ENCODE measurements at regions not wholly inside any gene's neighbourhood (a gene's known extent, or its start where the extent isn't known, plus 50 kb on each side); places are given as distances from the start of the nearest gene placed in this dataset.
A peak's percentile ranks its signal among the peaks of the same experiment; 100 is the strongest.

GRCh38 chr2:235399895-235400294, 93.9 kb upstream of the AGAP1 start:
- TF ChIP-seq, protein P1, sequence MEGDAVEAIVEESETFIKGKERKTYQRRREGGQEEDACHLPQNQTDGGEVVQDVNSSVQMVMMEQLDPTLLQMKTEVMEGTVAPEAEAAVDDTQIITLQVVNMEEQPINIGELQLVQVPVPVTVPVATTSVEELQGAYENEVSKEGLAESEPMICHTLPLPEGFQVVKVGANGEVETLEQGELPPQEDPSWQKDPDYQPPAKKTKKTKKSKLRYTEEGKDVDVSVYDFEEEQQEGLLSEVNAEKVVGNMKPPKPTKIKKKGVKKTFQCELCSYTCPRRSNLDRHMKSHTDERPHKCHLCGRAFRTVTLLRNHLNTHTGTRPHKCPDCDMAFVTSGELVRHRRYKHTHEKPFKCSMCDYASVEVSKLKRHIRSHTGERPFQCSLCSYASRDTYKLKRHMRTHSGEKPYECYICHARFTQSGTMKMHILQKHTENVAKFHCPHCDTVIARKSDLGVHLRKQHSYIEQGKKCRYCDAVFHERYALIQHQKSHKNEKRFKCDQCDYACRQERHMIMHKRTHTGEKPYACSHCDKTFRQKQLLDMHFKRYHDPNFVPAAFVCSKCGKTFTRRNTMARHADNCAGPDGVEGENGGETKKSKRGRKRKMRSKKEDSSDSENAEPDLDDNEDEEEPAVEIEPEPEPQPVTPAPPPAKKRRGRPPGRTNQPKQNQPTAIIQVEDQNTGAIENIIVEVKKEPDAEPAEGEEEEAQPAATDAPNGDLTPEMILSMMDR (IDR thresholded peaks at IDR 0.05): no peak
- no peaks in the 10 kb centered on the region for H3K9me3 ChIP-seq (ENCODE audit: control insufficient read depth, low read length)
- no peak overlapping the region for H3K9ac ChIP-seq
- H3K4me3 ChIP-seq (ENCODE audit: low read depth, low read length): no peak overlapping the region
- H3K27ac ChIP-seq: no peak overlapping the region
- no peaks in the 10 kb centered on the region for H3K36me3 ChIP-seq (ENCODE audit: control insufficient read depth, insufficient read depth, low read length)
- H3K79me2 ChIP-seq: no peaks in the 10 kb centered on the region
- no peak overlapping the region for H3K4me2 ChIP-seq (ENCODE audit: low read length)
- no peaks in the 10 kb centered on the region for H3K4me1 ChIP-seq
- no peaks in the 10 kb centered on the region for H3K27me3 ChIP-seq (ENCODE audit: control insufficient read depth, insufficient read depth, low read length)
- H2AFZ ChIP-seq: no peak overlapping the region

- Histone ChIP-seq H3K4me1 (no peaks in the 10 kb centered on the region), H3K79me2 (no peaks in the 10 kb centered on the region), H3K9ac (no peak overlapping the region), H3K27me3 (ENCODE audit: control insufficient read depth, insufficient read depth, low read length) (no peaks in the 10 kb centered on the region), H3K27ac (no peak overlapping the region), H3K36me3 (ENCODE audit: control insufficient read depth, insufficient read depth, low read length) (no peaks in the 10 kb centered on the region), H3K9me3 (ENCODE audit: control insufficient read depth, low read length) (no peaks in the 10 kb centered on the region), H2AFZ (no peak overlapping the region), H3K4me3 (ENCODE audit: low read depth, low read length) (no peak overlapping the region), H3K4me2 (ENCODE audit: low read length) (no peak overlapping the region)
- TF ChIP-seq, protein P1 (IDR thresholded peaks at IDR 0.05): no peak
Measured at GRCh38 chr2:235402422-235402821, 91.4 kb upstream of the AGAP1 start.

- Histone ChIP-seq H3K4me3 (ENCODE audit: low read depth, low read length) (no peak overlapping the region), H3K27me3 (ENCODE audit: control insufficient read depth, insufficient read depth, low read length) (no peaks in the 10 kb centered on the region), H3K79me2 (no peaks in the 10 kb centered on the region), H3K36me3 (ENCODE audit: control insufficient read depth, insufficient read depth, low read length) (no peaks in the 10 kb centered on the region), H3K9ac (no peak overlapping the region), H2AFZ (no peak overlapping the region), H3K9me3 (ENCODE audit: control insufficient read depth, low read length) (no peaks in the 10 kb centered on the region), H3K4me1 (no peaks in the 10 kb centered on the region), H3K27ac (no peak overlapping the region), H3K4me2 (ENCODE audit: low read length) (no peak overlapping the region)
- TF ChIP-seq, protein P1 (IDR thresholded peaks at IDR 0.05): no peak
Measured at GRCh38 chr2:235405612-235406361, 88.1 kb upstream of the AGAP1 start.

DNA sequence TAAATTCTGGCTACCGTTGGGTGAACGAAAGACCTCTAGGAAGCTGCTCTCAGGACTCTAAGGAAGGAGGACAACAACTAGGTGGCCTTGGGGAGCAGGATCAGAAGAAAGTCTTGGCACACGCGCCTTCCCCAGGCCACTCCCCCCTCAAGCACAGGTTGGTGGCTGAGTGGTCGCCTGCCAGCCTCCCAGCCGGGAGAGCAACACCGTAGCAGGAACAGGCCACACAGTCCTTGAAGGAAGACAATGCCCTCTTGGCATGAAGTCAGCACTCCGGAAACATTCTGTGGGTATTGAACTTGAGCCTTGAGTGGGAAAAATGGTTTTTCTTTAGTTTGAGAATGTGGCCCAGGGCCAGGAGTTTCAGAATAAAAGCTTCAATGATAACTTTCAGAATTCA, 87.4 kb upstream of the AGAP1 start:
- no peak overlapping the region for H3K4me3 ChIP-seq (ENCODE audit: low read depth, low read length)
- no peak overlapping the region for H3K27ac ChIP-seq
- H3K9ac ChIP-seq: no peak overlapping the region
- no peaks in the 10 kb centered on the region for H3K4me1 ChIP-seq
- H3K9me3 ChIP-seq (ENCODE audit: control insufficient read depth, low read length): no peaks in the 10 kb centered on the region
- H3K79me2 ChIP-seq: no peaks in the 10 kb centered on the region
- H2AFZ ChIP-seq: peak overlapping the region; percentile 22
- no peaks in the 10 kb centered on the region for H3K36me3 ChIP-seq (ENCODE audit: control insufficient read depth, insufficient read depth, low read length)
- TF ChIP-seq, protein P1 (IDR thresholded peaks at IDR 0.05): no peak
- H3K27me3 ChIP-seq (ENCODE audit: control insufficient read depth, insufficient read depth, low read length): no peaks in the 10 kb centered on the region
- H3K4me2 ChIP-seq (ENCODE audit: low read length): no peak overlapping the region

DNA sequence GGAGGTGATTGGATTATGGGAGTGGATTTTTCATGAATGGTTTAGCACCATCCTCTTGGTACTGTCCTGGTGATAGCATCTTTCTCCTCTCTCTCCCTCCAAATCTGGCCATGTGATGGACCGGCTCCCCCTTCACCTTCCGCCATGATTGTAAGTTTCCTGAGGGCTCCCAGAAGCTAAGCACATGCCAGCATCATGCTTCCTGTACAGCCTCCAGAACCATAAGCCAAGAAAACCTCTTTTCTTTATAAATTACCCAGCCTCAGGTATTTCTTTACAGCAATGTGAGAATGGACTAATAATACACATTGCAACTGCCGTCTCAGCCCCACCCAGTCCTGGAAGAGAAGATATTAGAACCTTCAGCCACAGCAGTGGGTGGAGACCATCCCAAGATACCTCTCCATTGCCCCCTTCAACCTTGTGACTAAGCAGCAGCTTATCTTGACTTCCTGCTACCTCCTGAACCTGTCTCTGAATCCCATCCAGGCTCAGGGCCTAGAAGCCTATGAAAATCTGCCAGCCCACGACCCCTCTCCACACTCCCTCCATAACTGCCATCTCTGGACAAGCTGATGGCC, 81.8 kb upstream of the AGAP1 start:
- Histone ChIP-seq H3K4me1 (no peaks in the 10 kb centered on the region), H3K79me2 (no peaks in the 10 kb centered on the region), H3K27me3 (ENCODE audit: control insufficient read depth, insufficient read depth, low read length) (no peaks in the 10 kb centered on the region), H3K4me2 (ENCODE audit: low read length) (no peak overlapping the region), H3K9me3 (ENCODE audit: control insufficient read depth, low read length) (no peaks in the 10 kb centered on the region), H3K9ac (no peak overlapping the region), H3K36me3 (ENCODE audit: control insufficient read depth, insufficient read depth, low read length) (no peaks in the 10 kb centered on the region), H3K4me3 (ENCODE audit: low read depth, low read length) (no peak overlapping the region), H3K27ac (no peak overlapping the region), H2AFZ (no peak overlapping the region)
- TF ChIP-seq, protein P1 (IDR thresholded peaks at IDR 0.05): no peak
